K562 (cell line): ENCODE measurements at regions not wholly inside any gene's neighbourhood (a gene's known extent, or its start where the extent isn't known, plus 50 kb on each side); places are given as distances from the start of the nearest gene placed in this dataset.
A peak's percentile ranks its signal among the peaks of the same experiment; 100 is the strongest.

Experiments used
- BDP1 ChIP-seq: IDR thresholded peaks from 3 replicates; pipeline ENCODE4 v1.6.1; 2011; ENCODE audit not compliant: insufficient read length, insufficient read depth
- BRD4 ChIP-seq: fragments of 200-600 bp; sonication (generic); IDR thresholded peaks from 2 replicates; pipeline ENCODE4 v1.6.1; 2017; ENCODE audit warnings: inconsistent platforms
- CBX5 ChIP-seq: IDR thresholded peaks from 2 replicates; pipeline ENCODE4 v1.6.1; 2014; ENCODE audit warnings: low read depth, borderline replicate concordance
- DACH1 ChIP-seq: fragments of 450-650 bp; IDR thresholded peaks from 2 replicates; pipeline ENCODE4 v1.6.1; 2018; ENCODE audit not compliant: partially characterized antibody
- ETS2 ChIP-seq: IDR thresholded peaks from 2 replicates; pipeline ENCODE4 v1.6.1; 2016; ENCODE audit warnings: borderline replicate concordance, missing genetic modification characterization, mild to moderate bottlenecking, moderate library complexity, missing compliant biosample characterization; ENCODE audit not compliant: poor library complexity, severe bottlenecking
- GTF2E2 ChIP-seq: fragments of 200-800 bp; sonication (Bioruptor generic); IDR thresholded peaks from 2 replicates; pipeline ENCODE4 v1.6.1; 2016; ENCODE audit warnings: missing genetic modification characterization, missing compliant biosample characterization
- KAT2B ChIP-seq: IDR thresholded peaks from one replicate; pipeline ENCODE4 v1.6.1; 2012; ENCODE audit warnings: low read depth, mild to moderate bottlenecking, control low read depth, inconsistent platforms, low read length, moderate library complexity
- MLLT1 ChIP-seq, 2 experiments: fragments of 450-650 bp; IDR thresholded peaks; 2 replicates each; pipeline ENCODE4 v1.6.1; 2016
- NFE2L1 ChIP-seq: fragments of 450-650 bp; IDR thresholded peaks from 2 replicates; pipeline ENCODE4 v1.6.1; 2016; ENCODE audit warnings: missing genetic modification characterization, low read depth, mild to moderate bottlenecking, missing compliant biosample characterization, moderate library complexity, borderline replicate concordance
- PTRF ChIP-seq: fragments of 450-650 bp; IDR thresholded peaks from 2 replicates; pipeline ENCODE4 v1.6.1; 2016; ENCODE audit warnings: mild to moderate bottlenecking, missing genetic modification characterization, missing compliant biosample characterization
- PTTG1 ChIP-seq: fragments of 450-650 bp; IDR thresholded peaks from 2 replicates; pipeline ENCODE4 v1.6.1; 2016; ENCODE audit warnings: low read depth, mild to moderate bottlenecking, missing genetic modification characterization, missing compliant biosample characterization
- RAD21 ChIP-seq, 2 experiments: fragments of 250-450 bp in 1 of 2; fragments of 450-650 bp in 1 of 2; sonication (Bioruptor Pico) in 1 of 2; formaldehyde crosslinking in 1 of 2; IDR thresholded peaks in 1 of 2; conservative IDR thresholded peaks in 1 of 2; 2 replicates each; pipeline versions ENCODE4 v1.4.0 to v1.8.0; 2020 to 2022; ENCODE audit warnings: mild to moderate bottlenecking in 2 of 2, moderate library complexity in 1 of 2
- RAD51 ChIP-seq: fragments of 450-650 bp; IDR thresholded peaks from 2 replicates; pipeline ENCODE4 v1.7.1; 2016; ENCODE audit warnings: low read depth, mild to moderate bottlenecking, borderline replicate concordance
- RNF2 ChIP-seq: sonication (generic); IDR thresholded peaks from 2 replicates; pipeline ENCODE4 v1.6.1; 2016
- TAF1 ChIP-seq: IDR thresholded peaks from 2 replicates; pipeline ENCODE4 v1.6.1; 2011; ENCODE audit warnings: mild to moderate bottlenecking, low read length, moderate library complexity; ENCODE audit not compliant: insufficient read depth, control insufficient read depth, severe bottlenecking; ENCODE audit errors: extremely low read depth
- TBP ChIP-seq: optimal IDR thresholded peaks from 2 replicates; pipeline ENCODE3; 2011; ENCODE audit warnings: low read depth, low read length, improper control_type of control experiment
- ZFP30 ChIP-seq: fragments of 250-450 bp; sonication (Bioruptor Pico); IDR thresholded peaks from 2 replicates; pipeline ENCODE4 v1.8.0; 2022; ENCODE audit warnings: moderate library complexity, mild to moderate bottlenecking, inconsistent platforms, borderline replicate concordance
- ZNF23 ChIP-seq: fragments of 250-450 bp; sonication (Bioruptor Pico); IDR thresholded peaks from 2 replicates; pipeline ENCODE4 v1.4.0; 2020; ENCODE audit warnings: mild to moderate bottlenecking
- ZNF512 ChIP-seq: IDR thresholded peaks from 2 replicates; pipeline ENCODE4 v1.6.1; 2016; ENCODE audit warnings: missing genetic modification characterization, missing compliant biosample characterization
- ZNF592 ChIP-seq: fragments of 450-650 bp; IDR thresholded peaks from 2 replicates; pipeline ENCODE4 v1.6.1; 2017; ENCODE audit warnings: antibody characterized with exemption, mild to moderate bottlenecking
- ZNF766 ChIP-seq: fragments of 200-800 bp; sonication (Bioruptor generic); conservative IDR thresholded peaks from 2 replicates; pipeline ENCODE4 v1.6.1; 2016; ENCODE audit warnings: missing genetic modification characterization, missing compliant biosample characterization
- ZNF79 ChIP-seq: fragments of 250-450 bp; sonication (Bioruptor Pico); IDR thresholded peaks from 2 replicates; pipeline ENCODE4 v1.4.0; 2020; ENCODE audit warnings: low read depth, mild to moderate bottlenecking, moderate library complexity

- TF ChIP-seq BDP1 (no peak), RNF2 (peak; percentile 64), RAD21 (CRISPR knock-in tag; conservative IDR thresholded peaks at IDR 0.05 in 1 of 2, IDR thresholded peaks at IDR 0.05 in 1 of 2) (peak; percentile 90 to 95), TBP (no peak), MLLT1 (IDR thresholded peaks at IDR 0.05) (peak in 1 of 2 experiments; percentile 42; a peak in 1 of 4 replicates), ZNF766 (CRISPR knock-in tag) (peak; percentile 82), GTF2E2 (tag) (no peak), ZNF592 (peak; percentile 98), PTRF (tag) (no peak), KAT2B (no peak), ZNF512 (no peak), TAF1 (no peak), DACH1 (peak; percentile 26), RAD51 (no peak), ZFP30 (CRISPR knock-in tag) (no peak), ZNF79 (CRISPR knock-in tag) (peak; percentile 66; the same call in 1 of the 2 replicates), ZNF23 (CRISPR knock-in tag) (no peak), PTTG1 (tag) (peak; percentile 45; the same call in 1 of the 2 replicates), BRD4 (no peak), CBX5 (no peak), ETS2 (tag) (no peak), NFE2L1 (no peak)
Observed at GRCh38 chr11:86193297-86194095, 51.1 kb upstream of the EED start (continued).
